IMR-90 (cell line): ENCODE measurements at regions not wholly inside any gene's neighbourhood (a gene's known extent, or its start where the extent isn't known, plus 50 kb on each side); places are given as distances from the start of the nearest gene placed in this dataset.

Experiments
- ATAC-seq: fragments of 200-7000 bp; cut with Tn5 transposase; 2 replicates; pipeline ENCODE4 v1.9.1; 2020; ENCODE audit warnings: low read depth, mild to moderate bottlenecking, moderate library complexity
- BruUV-seq: library from RNA; stranded (reverse); fragments of 400-500 nt; replicated peaks from 2 replicates; lab custom pipeline; 2021; lab: Mats Ljungman, UMichigan
- CTCF ChIA-PET: fragments of 300-600 bp; formaldehyde crosslinking; extraction: SDS; loops from one replicate; lab custom pipeline; 2021; ENCODE audit warnings: antibody characterized with exemption; lab: Yijun Ruan, JAX
- POLR2A ChIA-PET: fragments of 300-600 bp; sonication (Branson Sonifier 250); formaldehyde crosslinking; loops from one replicate; lab custom pipeline; 2022; ENCODE audit warnings: antibody characterized with exemption; ENCODE audit not compliant: unreplicated experiment; lab: Charles Lee
- DNase-seq: peaks from one replicate; pipeline ENCODE4 v3.0.0; 2013
- H2AFZ ChIP-seq: replicated peaks from 2 replicates; pipeline ENCODE3; 2013; ENCODE audit warnings: low read length, mild to moderate bottlenecking; ENCODE audit not compliant: poor library complexity
- H2AK5ac ChIP-seq: 2 replicates; pipeline ENCODE4 v1.6.1; 2013; ENCODE audit warnings: low read depth, low read length, inconsistent platforms
- H2AK9ac ChIP-seq: replicated peaks from 2 replicates; pipeline ENCODE3; 2013; ENCODE audit warnings: mild to moderate bottlenecking, low read depth, low read length, moderate library complexity; ENCODE audit not compliant: poor library complexity
- H2BK120ac ChIP-seq: 2 replicates; pipeline ENCODE4 v1.6.1; 2013; ENCODE audit warnings: low read depth, low read length, inconsistent platforms
- H2BK15ac ChIP-seq: 3 replicates; pipeline ENCODE4 v1.6.1; 2013; ENCODE audit warnings: low read depth, low read length, inconsistent platforms
- H2BK20ac ChIP-seq: 2 replicates; pipeline ENCODE4 v1.6.1; 2013; ENCODE audit warnings: low read depth, mild to moderate bottlenecking, inconsistent platforms, low read length, moderate library complexity
- H2BK5ac ChIP-seq: 2 replicates; pipeline ENCODE4 v1.6.1; 2013; ENCODE audit warnings: mild to moderate bottlenecking, low read depth, low read length, inconsistent platforms; ENCODE audit not compliant: poor library complexity, severe bottlenecking
- H3K14ac ChIP-seq: replicated peaks from 2 replicates; pipeline ENCODE4 v1.6.1; 2013; ENCODE audit warnings: low read depth, low read length, inconsistent platforms
- H3K18ac ChIP-seq: 2 replicates; pipeline ENCODE4 v1.6.1; 2013; ENCODE audit warnings: low read depth, low read length, control low read depth
- H3K23ac ChIP-seq: 2 replicates; pipeline ENCODE4 v1.6.1; 2013; ENCODE audit warnings: low read depth, low read length, inconsistent platforms
- H3K27ac ChIP-seq: 2 replicates; pipeline ENCODE4 v1.5.1; 2013; ENCODE audit warnings: mild to moderate bottlenecking, control low read depth, low read length; ENCODE audit not compliant: insufficient read depth
- H3K27me3 ChIP-seq: 2 replicates; pipeline ENCODE4 v1.6.1; 2013; ENCODE audit warnings: low read length; ENCODE audit not compliant: control insufficient read depth, insufficient read depth
- H3K36me3 ChIP-seq: 2 replicates; pipeline ENCODE4 v1.6.1; 2013; ENCODE audit warnings: low read length, mixed read lengths; ENCODE audit not compliant: control insufficient read depth, insufficient read depth
- H3K4ac ChIP-seq: 2 replicates; pipeline ENCODE4 v1.6.1; 2013; ENCODE audit warnings: low read depth, low read length, inconsistent platforms
- H3K4me1 ChIP-seq: 2 replicates; pipeline ENCODE4 v1.6.1; 2013; ENCODE audit warnings: low read length, mixed read lengths; ENCODE audit not compliant: control insufficient read depth, insufficient read depth
- H3K4me2 ChIP-seq: 2 replicates; pipeline ENCODE4 v1.6.1; 2013; ENCODE audit warnings: low read depth, mild to moderate bottlenecking, control low read depth, low read length, moderate library complexity
- H3K4me3 ChIP-seq: 2 replicates; pipeline ENCODE4 v1.5.1; 2013; ENCODE audit warnings: low read depth, mild to moderate bottlenecking, control low read depth, low read length, moderate library complexity; ENCODE audit not compliant: insufficient read depth
- H3K56ac ChIP-seq: 2 replicates; pipeline ENCODE4 v1.6.1; 2013; ENCODE audit warnings: low read length, inconsistent platforms; ENCODE audit not compliant: insufficient read depth; ENCODE audit errors: extremely low read depth
- H3K79me1 ChIP-seq, 2 experiments: 2 replicates each; pipeline ENCODE4 v1.6.1; 2013; ENCODE audit warnings: low read length in 2 of 2, inconsistent platforms in 1 of 2, low read depth in 1 of 2
- H3K9ac ChIP-seq: 2 replicates; pipeline ENCODE4 v1.6.1; 2013; ENCODE audit warnings: low read depth, low read length, control low read depth
- H3K9me1 ChIP-seq: 2 replicates; pipeline ENCODE4 v1.6.1; 2013; ENCODE audit warnings: low read length, inconsistent platforms; ENCODE audit not compliant: insufficient read depth
- H3K9me3 ChIP-seq: 2 replicates; pipeline ENCODE4 v1.6.1; 2013; ENCODE audit warnings: low read length; ENCODE audit not compliant: control insufficient read depth, insufficient read depth
- H4K20me1 ChIP-seq: 2 replicates; pipeline ENCODE4 v1.6.1; 2013; ENCODE audit warnings: low read length, inconsistent platforms; ENCODE audit not compliant: insufficient read depth
- H4K5ac ChIP-seq: 2 replicates; pipeline ENCODE4 v1.6.1; 2013; ENCODE audit warnings: mild to moderate bottlenecking, low read depth, low read length, control low read depth
- H4K8ac ChIP-seq, 2 experiments: 2 replicates each; pipeline ENCODE4 v1.6.1; 2013; ENCODE audit warnings: low read depth in 2 of 2, low read length in 2 of 2, control low read depth in 1 of 2, inconsistent platforms in 1 of 2
- H4K91ac ChIP-seq: 2 replicates; pipeline ENCODE4 v1.6.1; 2013; ENCODE audit warnings: low read depth, low read length, inconsistent platforms; ENCODE audit not compliant: insufficient read depth
- CHD1 ChIP-seq: IDR thresholded peaks from 2 replicates; pipeline ENCODE4 v1.6.1; 2012; ENCODE audit warnings: low read depth, low read length, improper control_type of control experiment
- FOS ChIP-seq: fragments of 150-350 bp; IDR thresholded peaks from 2 replicates; pipeline ENCODE4 v1.6.1; 2016; ENCODE audit warnings: low read depth, low read length
- MXI1 ChIP-seq: IDR thresholded peaks from 2 replicates; pipeline ENCODE4 v1.6.1; 2012; ENCODE audit warnings: low read depth, mild to moderate bottlenecking, low read length, moderate library complexity, borderline replicate concordance
- RAD21 ChIP-seq: IDR thresholded peaks from 2 replicates; pipeline ENCODE4 v1.6.1; 2012; ENCODE audit warnings: low read length, improper control_type of control experiment
- WGBS, 2 experiments: methylation state at CpG; one replicate each; pipeline versions ENCODE4 v1.1.5 to v1.1.7; 2013; ENCODE audit warnings: missing lambda C conversion rate in 2 of 2; ENCODE audit not compliant: insufficient read length in 1 of 2; ENCODE audit errors: extremely low coverage in 2 of 2; 5-methylcytosine and 5-hydroxymethylcytosine counted together
- dilution Hi-C: fragments of 300-500 bp; cut with HindIII; formaldehyde crosslinking; loops from one replicate; pipeline ENCODE4 v1.14.3; 2018; ENCODE audit warnings: low sequenced_read_pairs; ENCODE audit not compliant: unreplicated experiment
- in situ Hi-C: fragments of 300-500 bp; cut with MboI; formaldehyde crosslinking; loops from 3 replicates; pipeline ENCODE4 v1.14.3; 2019; ENCODE audit warnings: low sequenced_read_pairs, inconsistent platforms, mixed read lengths
- intact Hi-C: fragments of 100-400 bp; cut with micrococcal nuclease; formaldehyde crosslinking; loops from 2 replicates; pipeline ENCODE4 v1.10.0; 2022

- no peak overlapping the region for H2BK20ac ChIP-seq
- H3K4ac ChIP-seq, result no peak overlapping the region
- intact Hi-C loops, result no loop called here
- no peak overlapping the region for H2BK5ac ChIP-seq
- TF ChIP-seq CHD1, result no peak
- no peak for TF ChIP-seq RAD21
- TF ChIP-seq MXI1, result no peak
- TF ChIP-seq FOS, result no peak
- no peak overlapping the region for H4K5ac ChIP-seq
- H3K14ac ChIP-seq, result no peak overlapping the region
- H3K9me3 ChIP-seq, result peaks cover 11% of the 10 kb centered on the region
- CTCF ChIA-PET, result no interaction called here
- no peak overlapping the region for H3K27ac ChIP-seq
- H3K4me1 ChIP-seq, result no peaks in the 10 kb centered on the region
- no TSS peak for BruUV-seq
- no peak overlapping the region for H3K9ac ChIP-seq
- in situ Hi-C loops, result no loop called here
- no peaks in the 10 kb centered on the region for H4K20me1 ChIP-seq
- H3K79me1 ChIP-seq, result no peaks in the 10 kb centered on the region
- no peak overlapping the region for H3K56ac ChIP-seq
- DNase-seq (no peak), ATAC-seq (no peak)
- POLR2A ChIA-PET, result no interaction called here
- H3K9me1 ChIP-seq, result no peaks in the 10 kb centered on the region
- H3K27me3 ChIP-seq, result no peaks in the 10 kb centered on the region
- no peak overlapping the region for H3K23ac ChIP-seq
- H4K91ac ChIP-seq, result no peak overlapping the region
- H2BK120ac ChIP-seq, result no peak overlapping the region
- no peak overlapping the region for H4K8ac ChIP-seq
- no peak overlapping the region for H2BK15ac ChIP-seq
- H2AK9ac ChIP-seq, result no peak overlapping the region
- no peak overlapping the region for H3K18ac ChIP-seq
- 80% methylated on average over 1 of the region's 1 CpG; no CpG with 5 or more reads in 1 of the 2 experiments for WGBS, 2 experiments
- H3K4me3 ChIP-seq, result no peak overlapping the region
- no peak overlapping the region for H3K4me2 ChIP-seq
- dilution Hi-C loops, result no loop called here
- H2AFZ ChIP-seq, result no peak overlapping the region
- H2AK5ac ChIP-seq, result no peak overlapping the region
- no peaks in the 10 kb centered on the region for H3K36me3 ChIP-seq
These were observed 915.6 kb upstream of the NEGR1 start for GRCh38 chr1:73197972-73198371.
